HepG2 (cell line): ENCODE measurements at regions not wholly inside any gene's neighbourhood (a gene's known extent, or its start where the extent isn't known, plus 50 kb on each side); places are given as distances from the start of the nearest gene placed in this dataset.

Source experiments
- ATAC-seq: fragments of 200-7000 bp; cut with Tn5 transposase; 3 replicates; pipeline ENCODE4 v1.9.1; 2020; ENCODE audit warnings: mild to moderate bottlenecking, moderate library complexity
- BruUV-seq: library from RNA; stranded (reverse); fragments of 400-500 nt; replicated peaks from 2 replicates; lab custom pipeline; 2021; lab: Mats Ljungman, UMichigan
- CTCF ChIA-PET: fragments of 300-600 bp; formaldehyde crosslinking; extraction: SDS; loops from one replicate; lab custom pipeline; 2021; ENCODE audit warnings: low total read pairs, inconsistent platforms, low intra/inter-chr PET ratio; lab: Yijun Ruan, JAX
- POLR2A ChIA-PET: fragments of 350-600 bp; sonication (Branson Sonifier 250); formaldehyde crosslinking; loops from one replicate; lab custom pipeline; 2020; ENCODE audit warnings: antibody characterized with exemption, inconsistent platforms; lab: Yijun Ruan, JAX
- DNase-seq: peaks from one replicate; pipeline ENCODE4 v3.0.0-alpha.2; 2015; ENCODE audit warnings: low spot score
- FAIRE-seq: peaks from 3 replicates; lab custom pipeline; 2011; peaks lifted over from hg19 to GRCh38; lab: Jason Lieb, UNC
- H2AFZ ChIP-seq: one replicate; pipeline ENCODE4 v1.6.1; 2011; ENCODE audit warnings: low read length, inconsistent platforms
- H3K27ac ChIP-seq: fragments of 300-600 bp; 3 replicates; pipeline ENCODE4 v1.8.0; 2011; ENCODE audit warnings: mixed run types, mild to moderate bottlenecking, mixed read lengths, low read length, inconsistent platforms; ENCODE audit not compliant: insufficient read depth; ENCODE audit errors: extremely low read length
- H3K27me3 ChIP-seq, 2 experiments: fragments of 200-600 bp in 1 of 2; 2 replicates in 1 of 2; 3 replicates in 1 of 2; pipeline versions ENCODE4 v1.6.0 to v1.8.0; 2011; ENCODE audit warnings: low read length in 2 of 2, mild to moderate bottlenecking in 2 of 2, moderate library complexity in 2 of 2, inconsistent platforms in 1 of 2; ENCODE audit not compliant: insufficient read depth in 2 of 2, control insufficient read depth in 1 of 2
- H3K36me3 ChIP-seq, 2 experiments: fragments of 200-600 bp in 1 of 2; replicated peaks in 1 of 2; 2 replicates in 1 of 2; 3 replicates in 1 of 2; pipeline versions ENCODE4 v1.5.1 to v1.8.0; 2011; ENCODE audit warnings: low read length in 2 of 2, inconsistent platforms in 1 of 2; ENCODE audit not compliant: insufficient read depth in 2 of 2, control insufficient read depth in 1 of 2
- H3K4me1 ChIP-seq: 2 replicates; pipeline ENCODE4 v1.5.1; 2012; ENCODE audit warnings: low read length, inconsistent platforms; ENCODE audit not compliant: insufficient read depth
- H3K4me2 ChIP-seq: 2 replicates; pipeline ENCODE4 v1.6.0; 2011; ENCODE audit warnings: low read depth, low read length, inconsistent platforms
- H3K4me3 ChIP-seq, 3 experiments: fragments of 200-600 bp in 1 of 3; sonication (generic), shearing (Covaris generic) in 1 of 3; replicated peaks in 1 of 3; 2 replicates each; pipeline ENCODE4 v1.5.1; 2011 to 2016; ENCODE audit warnings: low read length in 3 of 3, inconsistent platforms in 2 of 3, low read depth in 2 of 3, mild to moderate bottlenecking in 2 of 3, control low read depth in 1 of 3, mixed read lengths in 1 of 3; ENCODE audit not compliant: insufficient read depth in 1 of 3
- H3K79me2 ChIP-seq: one replicate; pipeline ENCODE4 v1.6.1; 2011; ENCODE audit warnings: low read length, inconsistent platforms; ENCODE audit not compliant: insufficient read depth
- H3K9ac ChIP-seq: 2 replicates; pipeline ENCODE4 v1.6.0; 2011; ENCODE audit warnings: mild to moderate bottlenecking, low read depth, low read length, inconsistent platforms; ENCODE audit not compliant: insufficient read depth
- H3K9me3 ChIP-seq: 2 replicates; pipeline ENCODE4 v1.5.1; 2012; ENCODE audit warnings: mild to moderate bottlenecking, low read length
- H4K20me1 ChIP-seq: 2 replicates; pipeline ENCODE4 v1.6.0; 2011; ENCODE audit warnings: inconsistent platforms, mild to moderate bottlenecking, low read length, moderate library complexity; ENCODE audit not compliant: insufficient read depth
- ATRX ChIP-seq: sonication (generic); formaldehyde crosslinking; IDR thresholded peaks from 2 replicates; pipeline ENCODE4 v1.4.0; 2020; ENCODE audit warnings: missing genetic modification reagents, borderline replicate concordance
- IRF2 ChIP-seq: IDR thresholded peaks from 2 replicates; pipeline ENCODE4 v1.6.1; 2018; ENCODE audit warnings: missing genetic modification reagents, missing compliant biosample characterization
- U2AF2 ChIP-seq: fragments of 200-400 bp; formaldehyde crosslinking; IDR thresholded peaks from 2 replicates; pipeline ENCODE4 v1.6.1; 2017; ENCODE audit warnings: low read depth, mild to moderate bottlenecking, low read length
- USF2 ChIP-seq, 2 experiments: sonication (generic) in 1 of 2; formaldehyde crosslinking in 1 of 2; IDR thresholded peaks; 2 replicates each; pipeline versions ENCODE4 v1.5.1 to v1.6.1; 2011 to 2020; ENCODE audit warnings: borderline replicate concordance in 1 of 2, low read depth in 1 of 2, low read length in 1 of 2, mild to moderate bottlenecking in 1 of 2, missing genetic modification reagents in 1 of 2, moderate library complexity in 1 of 2
- ZNF333 ChIP-seq: sonication (generic); formaldehyde crosslinking; IDR thresholded peaks from 2 replicates; pipeline ENCODE4 v1.4.0; 2020; ENCODE audit warnings: mild to moderate bottlenecking, missing genetic modification reagents, borderline replicate concordance
- ZNF552 ChIP-seq: sonication (generic); formaldehyde crosslinking; IDR thresholded peaks from 2 replicates; pipeline ENCODE4 v1.9.0; 2022; ENCODE audit warnings: missing genetic modification reagents, mild to moderate bottlenecking, borderline replicate concordance
- ZNF563 ChIP-seq: sonication (generic); formaldehyde crosslinking; IDR thresholded peaks from 2 replicates; pipeline ENCODE4 v1.8.0; 2022; ENCODE audit warnings: mild to moderate bottlenecking, moderate library complexity, missing genetic modification reagents
- ZNF746 ChIP-seq: sonication (generic); formaldehyde crosslinking; IDR thresholded peaks from 2 replicates; pipeline ENCODE4 v1.8.0; 2022; ENCODE audit warnings: mild to moderate bottlenecking, missing genetic modification reagents
- ZNF790 ChIP-seq: sonication (generic); formaldehyde crosslinking; IDR thresholded peaks from 2 replicates; pipeline ENCODE4 v1.8.0; 2022; ENCODE audit warnings: missing genetic modification reagents, mild to moderate bottlenecking, borderline replicate concordance
- WGBS: methylation state at CpG from one replicate; pipeline ENCODE4 v1.1.6; 2017; ENCODE audit warnings: low lambda C conversion rate; 5-methylcytosine and 5-hydroxymethylcytosine counted together
- in situ Hi-C: cut with HindIII; loops from 2 replicates; pipeline ENCODE4 v1.10.0; 2017; ENCODE audit warnings: low pct_unique_long_range_greater_than_20kb; ENCODE audit not compliant: extremely low pct_ligation_motif_present
- intact Hi-C: fragments of 100-400 bp; cut with micrococcal nuclease; formaldehyde crosslinking; loops from one replicate; pipeline ENCODE4 v1.10.0; 2022; ENCODE audit not compliant: unreplicated experiment
- TF ChIP-seq, protein P1 (sequence below), 2 experiments: sonication (generic) in 1 of 2; formaldehyde crosslinking in 1 of 2; IDR thresholded peaks; 2 replicates each; pipeline versions ENCODE4 v1.4.0 to v1.6.1; 2016 to 2020; ENCODE audit warnings: borderline replicate concordance in 1 of 2, low read depth in 1 of 2, mild to moderate bottlenecking in 1 of 2, missing genetic modification reagents in 1 of 2

DNA sequence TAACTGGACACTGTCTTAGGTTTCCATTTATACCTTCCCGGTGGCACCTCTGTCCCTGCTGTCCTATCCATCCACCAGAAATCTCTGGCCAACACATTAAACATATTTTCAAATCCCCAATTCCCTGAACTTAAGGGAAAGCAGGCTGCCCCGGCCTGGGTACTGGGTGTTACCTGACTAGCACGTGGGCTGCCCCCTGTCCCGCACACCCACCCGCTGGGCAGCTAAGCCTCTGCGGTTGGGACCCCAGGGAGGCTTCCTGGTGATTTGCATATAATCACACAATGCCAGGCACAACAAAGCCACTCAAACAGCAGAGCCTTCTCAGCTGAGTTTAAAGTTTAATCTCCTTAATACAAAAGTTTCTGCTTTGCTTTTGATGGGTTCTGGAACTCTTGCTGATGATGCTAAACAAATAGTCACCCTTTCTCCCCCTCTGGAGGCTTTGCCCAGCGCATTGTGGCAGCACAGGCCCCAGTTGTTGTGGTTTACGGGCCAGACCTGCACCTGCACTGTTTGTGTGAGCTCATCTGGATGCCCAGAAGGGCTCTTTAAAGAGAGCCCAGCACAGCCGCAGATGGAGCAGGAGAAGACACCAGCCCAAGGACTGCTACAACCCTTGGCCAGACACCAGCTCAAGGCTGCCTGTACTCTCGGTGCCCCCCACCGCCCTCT lies 59.9 kb upstream of the POU2AF1 start (continued):
- TF ChIP-seq, protein P1, sequence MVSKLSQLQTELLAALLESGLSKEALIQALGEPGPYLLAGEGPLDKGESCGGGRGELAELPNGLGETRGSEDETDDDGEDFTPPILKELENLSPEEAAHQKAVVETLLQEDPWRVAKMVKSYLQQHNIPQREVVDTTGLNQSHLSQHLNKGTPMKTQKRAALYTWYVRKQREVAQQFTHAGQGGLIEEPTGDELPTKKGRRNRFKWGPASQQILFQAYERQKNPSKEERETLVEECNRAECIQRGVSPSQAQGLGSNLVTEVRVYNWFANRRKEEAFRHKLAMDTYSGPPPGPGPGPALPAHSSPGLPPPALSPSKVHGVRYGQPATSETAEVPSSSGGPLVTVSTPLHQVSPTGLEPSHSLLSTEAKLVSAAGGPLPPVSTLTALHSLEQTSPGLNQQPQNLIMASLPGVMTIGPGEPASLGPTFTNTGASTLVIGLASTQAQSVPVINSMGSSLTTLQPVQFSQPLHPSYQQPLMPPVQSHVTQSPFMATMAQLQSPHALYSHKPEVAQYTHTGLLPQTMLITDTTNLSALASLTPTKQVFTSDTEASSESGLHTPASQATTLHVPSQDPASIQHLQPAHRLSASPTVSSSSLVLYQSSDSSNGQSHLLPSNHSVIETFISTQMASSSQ (IDR thresholded peaks at IDR 0.05; ENCODE audit: low read depth): no peak
- TF ChIP-seq, protein P1 (CRISPR knock-in tag; IDR thresholded peaks at IDR 0.05; ENCODE audit: borderline replicate concordance): no peak

- FAIRE-seq (no peak), DNase-seq (no peak), ATAC-seq (no peak; the same call in 2 of the 3 replicates)
- 0% methylated on average over 2 of the region's 3 CpGs for WGBS
- H3K27ac ChIP-seq: no peak overlapping the region
- H3K9ac ChIP-seq: no peak overlapping the region
- BruUV-seq: no TSS peak
- H4K20me1 ChIP-seq: no peaks in the 10 kb centered on the region
- H3K4me3 ChIP-seq: no peak overlapping the region
- no peaks in the 10 kb centered on the region for H3K9me3 ChIP-seq
- peaks cover 49% of the 10 kb centered on the region for H3K4me1 ChIP-seq
- in situ Hi-C loops: no loop called here
- intact Hi-C loops: no loop called here
- ChIA-PET POLR2A (no interaction called here), CTCF (no interaction called here)
- H3K36me3 ChIP-seq: no peaks in the 10 kb centered on the region
- peak overlapping the region; percentile 32 for H3K4me2 ChIP-seq
- no peaks in the 10 kb centered on the region for H3K79me2 ChIP-seq
- no peak overlapping the region for H2AFZ ChIP-seq
- H3K27me3 ChIP-seq: peaks cover 0 to 4% of the 10 kb centered on the region in 2 experiments; a peak in 1 of 5 replicates
- TF ChIP-seq ZNF563 (CRISPR knock-in tag) (no peak), ZNF746 (CRISPR knock-in tag) (no peak), ATRX (CRISPR knock-in tag) (no peak), U2AF2 (no peak), IRF2 (CRISPR knock-in tag) (no peak), ZNF333 (CRISPR knock-in tag) (no peak), ZNF790 (no peak), USF2 (IDR thresholded peaks at IDR 0.05; ENCODE audit: low read depth, low read length) (no peak), USF2 (CRISPR knock-in tag; IDR thresholded peaks at IDR 0.05; ENCODE audit: borderline replicate concordance) (no peak), ZNF552 (CRISPR knock-in tag) (no peak)
- TF ChIP-seq, protein P1 (IDR thresholded peaks at IDR 0.05; ENCODE audit: low read depth): no peak
- TF ChIP-seq, protein P1 (CRISPR knock-in tag; IDR thresholded peaks at IDR 0.05; ENCODE audit: borderline replicate concordance): no peak
Measured at GRCh38 chr11:111438168-111438567, 59.1 kb upstream of the POU2AF1 start.
